ENCODE measurements at regions not wholly inside any gene's neighbourhood (a gene's known extent, or its start where the extent isn't known, plus 50 kb on each side); places are given as distances from the start of the nearest gene placed in this dataset.
A peak's percentile ranks its signal among the peaks of the same experiment; 100 is the strongest.

GRCh38 chr21:31491617-31492016 lies 147.6 kb upstream of the TIAM1 start:
- peaks cover 4% of the 10 kb centered on the region for H3K9me3 Mint-ChIP-seq
- H3K4me1 Mint-ChIP-seq: peaks cover 55% of the 10 kb centered on the region
- no peak for DNase-seq (ENCODE audit: low spot score in 2 of 2, unreplicated experiment in 2 of 2)
- H3K36me3 Mint-ChIP-seq: peaks cover 2% of the 10 kb centered on the region
- peak overlapping the region; percentile 65 for H3K27ac Mint-ChIP-seq
- no peak overlapping the region for H3K4me3 Mint-ChIP-seq
- TF ChIP-seq, protein P1, sequence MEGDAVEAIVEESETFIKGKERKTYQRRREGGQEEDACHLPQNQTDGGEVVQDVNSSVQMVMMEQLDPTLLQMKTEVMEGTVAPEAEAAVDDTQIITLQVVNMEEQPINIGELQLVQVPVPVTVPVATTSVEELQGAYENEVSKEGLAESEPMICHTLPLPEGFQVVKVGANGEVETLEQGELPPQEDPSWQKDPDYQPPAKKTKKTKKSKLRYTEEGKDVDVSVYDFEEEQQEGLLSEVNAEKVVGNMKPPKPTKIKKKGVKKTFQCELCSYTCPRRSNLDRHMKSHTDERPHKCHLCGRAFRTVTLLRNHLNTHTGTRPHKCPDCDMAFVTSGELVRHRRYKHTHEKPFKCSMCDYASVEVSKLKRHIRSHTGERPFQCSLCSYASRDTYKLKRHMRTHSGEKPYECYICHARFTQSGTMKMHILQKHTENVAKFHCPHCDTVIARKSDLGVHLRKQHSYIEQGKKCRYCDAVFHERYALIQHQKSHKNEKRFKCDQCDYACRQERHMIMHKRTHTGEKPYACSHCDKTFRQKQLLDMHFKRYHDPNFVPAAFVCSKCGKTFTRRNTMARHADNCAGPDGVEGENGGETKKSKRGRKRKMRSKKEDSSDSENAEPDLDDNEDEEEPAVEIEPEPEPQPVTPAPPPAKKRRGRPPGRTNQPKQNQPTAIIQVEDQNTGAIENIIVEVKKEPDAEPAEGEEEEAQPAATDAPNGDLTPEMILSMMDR (IDR thresholded peaks at IDR 0.05; ENCODE audit: unreplicated experiment): no peak
- H3K27me3 Mint-ChIP-seq (ENCODE audit: low read depth): no peaks in the 10 kb centered on the region

DNA sequence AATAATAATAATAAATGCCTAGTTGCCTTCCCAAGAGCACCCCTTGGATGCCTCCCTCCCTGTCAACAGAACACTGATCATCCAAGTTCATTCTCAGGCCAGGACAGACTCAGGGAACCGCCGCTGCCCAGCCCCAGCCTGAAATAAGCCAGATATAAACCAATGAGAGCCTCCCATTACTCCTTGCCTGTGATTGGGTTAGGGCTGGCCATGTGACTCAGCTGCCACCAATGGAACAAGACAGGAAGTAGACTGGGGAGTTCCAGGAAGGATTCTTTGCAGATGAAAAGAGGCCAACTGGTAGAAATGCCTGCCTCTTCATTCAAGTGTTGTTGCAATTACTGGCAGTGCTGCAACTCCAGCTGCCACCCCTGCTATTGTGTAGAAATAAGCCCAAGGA lies 146.4 kb upstream of the TIAM1 start:
- Mint-ChIP-seq H3K36me3 (peaks cover 13% of the 10 kb centered on the region), H3K27me3 (ENCODE audit: low read depth) (no peaks in the 10 kb centered on the region), H3K27ac (peak overlapping the region; percentile 74), H3K9me3 (peaks cover 10% of the 10 kb centered on the region), H3K4me1 (peaks cover 53% of the 10 kb centered on the region), H3K4me3 (no peak overlapping the region)
- DNase-seq (ENCODE audit: low spot score in 2 of 2, unreplicated experiment in 2 of 2): no peak
- TF ChIP-seq, protein P1 (IDR thresholded peaks at IDR 0.05; ENCODE audit: unreplicated experiment): no peak

- TF ChIP-seq, protein P1 (IDR thresholded peaks at IDR 0.05; ENCODE audit: unreplicated experiment): no peak
- DNase-seq (ENCODE audit: low spot score in 2 of 2, unreplicated experiment in 2 of 2): no peak
- Mint-ChIP-seq H3K36me3 (peaks cover 18% of the 10 kb centered on the region), H3K27ac (peak overlapping the region; percentile 77), H3K9me3 (peaks cover 13% of the 10 kb centered on the region), H3K4me3 (no peak overlapping the region), H3K4me1 (peaks cover 53% of the 10 kb centered on the region), H3K27me3 (ENCODE audit: low read depth) (no peaks in the 10 kb centered on the region)
Measured at GRCh38 chr21:31489726-31490125, 145.7 kb upstream of the TIAM1 start.

DNA sequence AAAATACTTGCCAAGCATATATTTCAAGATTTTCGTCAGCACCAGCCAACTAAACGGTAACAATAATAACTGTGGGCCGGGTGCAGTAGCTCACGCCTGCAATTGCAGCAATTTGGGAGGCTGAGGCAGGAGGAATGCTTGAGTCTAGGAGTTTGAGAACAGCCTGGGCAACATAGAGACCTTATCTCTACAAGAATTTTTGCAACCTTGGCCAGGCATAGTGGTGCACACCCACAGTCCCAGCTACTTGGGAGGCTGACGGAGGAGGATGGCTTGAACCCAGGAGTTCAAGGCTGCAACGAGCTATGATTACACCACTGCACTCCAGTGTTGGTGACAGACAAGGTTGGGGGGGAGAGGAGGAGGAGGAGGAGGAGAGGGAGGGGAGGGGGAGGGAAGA lies 145.0 kb upstream of the TIAM1 start:
- peak overlapping the region; percentile 21 for H3K27ac Mint-ChIP-seq
- H3K4me1 Mint-ChIP-seq: peaks cover 52% of the 10 kb centered on the region
- H3K9me3 Mint-ChIP-seq: peaks cover 19% of the 10 kb centered on the region
- peaks cover 21% of the 10 kb centered on the region for H3K36me3 Mint-ChIP-seq
- H3K4me3 Mint-ChIP-seq: no peak overlapping the region
- TF ChIP-seq, protein P1 (IDR thresholded peaks at IDR 0.05; ENCODE audit: unreplicated experiment): no peak
- DNase-seq (ENCODE audit: low spot score in 2 of 2, unreplicated experiment in 2 of 2): no peak
- H3K27me3 Mint-ChIP-seq (ENCODE audit: low read depth): no peaks in the 10 kb centered on the region

DNA sequence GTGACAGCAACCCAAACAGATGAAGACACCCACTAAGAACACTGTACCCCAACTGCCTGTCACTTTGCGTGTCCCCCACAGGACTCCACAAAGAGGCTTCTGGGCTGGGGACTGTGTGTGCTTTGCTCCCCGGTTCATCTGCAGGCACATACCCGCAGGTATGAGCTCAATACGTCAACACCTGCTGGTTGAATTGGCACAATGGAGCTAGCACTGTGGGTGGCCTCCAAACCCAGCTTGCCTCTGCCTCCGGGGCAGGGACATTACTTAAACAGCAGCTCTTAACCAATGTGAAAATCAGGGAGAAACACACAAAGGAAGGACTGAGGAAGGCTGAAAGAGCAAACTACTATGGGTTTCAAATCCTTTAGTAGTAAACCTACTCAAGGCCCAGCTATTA lies 140.2 kb upstream of the TIAM1 start:
- DNase-seq (ENCODE audit: low spot score in 2 of 2, unreplicated experiment in 2 of 2): no peak
- Mint-ChIP-seq H3K9me3 (peaks cover 29% of the 10 kb centered on the region), H3K27me3 (ENCODE audit: low read depth) (no peaks in the 10 kb centered on the region)

More for the DNA sequence above, 140.2 kb upstream of the TIAM1 start:
- no peak overlapping the region for H3K27ac Mint-ChIP-seq
- TF ChIP-seq, protein P1 (IDR thresholded peaks at IDR 0.05; ENCODE audit: unreplicated experiment): no peak
- H3K36me3 Mint-ChIP-seq: peaks cover 37% of the 10 kb centered on the region
- no peak overlapping the region for H3K4me3 Mint-ChIP-seq
- peaks cover 10% of the 10 kb centered on the region for H3K4me1 Mint-ChIP-seq
